ENCODE measurements at regions not wholly inside any gene's neighbourhood (a gene's known extent, or its start where the extent isn't known, plus 50 kb on each side); places are given as distances from the start of the nearest gene placed in this dataset.

DNA sequence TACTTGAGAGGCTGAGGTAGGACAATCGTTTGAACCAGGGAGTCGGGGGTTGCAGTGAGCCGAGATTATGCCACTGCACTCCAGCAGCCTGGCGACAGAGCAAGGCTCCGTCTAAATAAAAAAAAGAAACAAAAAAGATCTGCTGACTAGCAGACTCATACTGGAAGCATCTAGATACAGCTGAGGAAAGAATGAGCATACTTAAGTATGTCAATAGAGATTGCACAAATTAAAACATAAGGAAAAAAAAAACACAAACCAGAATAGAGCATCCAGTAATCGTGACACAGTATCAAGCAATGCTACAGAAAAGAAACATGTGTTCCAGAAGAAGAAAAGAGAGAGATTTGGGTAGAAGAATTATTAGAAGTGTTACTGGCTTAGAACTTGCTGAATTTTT lies 105.5 kb upstream of the SPOCK3 start:
- no peak overlapping the region for H3K4me2 ChIP-seq
- no peak for FAIRE-seq
- no peaks in the 10 kb centered on the region for H3K9me3 ChIP-seq
- H3K4me3 ChIP-seq = no peak overlapping the region
- H3K27ac ChIP-seq = no peak overlapping the region
- no peak for DNase-seq (ENCODE audit: low read depth in 1 of 2, low spot score in 1 of 2)
- POLR2A ChIA-PET = no interaction called here
- no peak for ATAC-seq
- WGBS (ENCODE audit: missing lambda C conversion rate) = 20% methylated on average over 6 of the region's 6 CpGs
- TF ChIP-seq SREBF2 (IDR thresholded peaks at IDR 0.05) = no peak
- TF ChIP-seq, protein P1, sequence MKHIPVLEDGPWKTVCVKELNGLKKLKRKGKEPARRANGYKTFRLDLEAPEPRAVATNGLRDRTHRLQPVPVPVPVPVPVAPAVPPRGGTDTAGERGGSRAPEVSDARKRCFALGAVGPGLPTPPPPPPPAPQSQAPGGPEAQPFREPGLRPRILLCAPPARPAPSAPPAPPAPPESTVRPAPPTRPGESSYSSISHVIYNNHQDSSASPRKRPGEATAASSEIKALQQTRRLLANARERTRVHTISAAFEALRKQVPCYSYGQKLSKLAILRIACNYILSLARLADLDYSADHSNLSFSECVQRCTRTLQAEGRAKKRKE (CRISPR knock-in tag; IDR thresholded peaks at IDR 0.05; ENCODE audit: low read depth) = no peak
- TF ChIP-seq HOXA7 (CRISPR knock-in tag; IDR thresholded peaks at IDR 0.05) = no peak
- no peak for TF ChIP-seq FOSL2 (IDR thresholded peaks at IDR 0.05)
- no peak for TF ChIP-seq FOSL2 (CRISPR knock-in tag; IDR thresholded peaks at IDR 0.05)
- TF ChIP-seq, protein P2, sequence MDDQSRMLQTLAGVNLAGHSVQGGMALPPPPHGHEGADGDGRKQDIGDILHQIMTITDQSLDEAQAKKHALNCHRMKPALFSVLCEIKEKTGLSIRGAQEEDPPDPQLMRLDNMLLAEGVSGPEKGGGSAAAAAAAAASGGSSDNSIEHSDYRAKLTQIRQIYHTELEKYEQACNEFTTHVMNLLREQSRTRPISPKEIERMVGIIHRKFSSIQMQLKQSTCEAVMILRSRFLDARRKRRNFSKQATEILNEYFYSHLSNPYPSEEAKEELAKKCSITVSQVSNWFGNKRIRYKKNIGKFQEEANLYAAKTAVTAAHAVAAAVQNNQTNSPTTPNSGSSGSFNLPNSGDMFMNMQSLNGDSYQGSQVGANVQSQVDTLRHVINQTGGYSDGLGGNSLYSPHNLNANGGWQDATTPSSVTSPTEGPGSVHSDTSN (IDR thresholded peaks at IDR 0.05) = no peak
- TF ChIP-seq FOSB (CRISPR knock-in tag; IDR thresholded peaks at IDR 0.05) = no peak
- TF ChIP-seq JUNB (IDR thresholded peaks at IDR 0.05) = no peak
- TF ChIP-seq NR3C1 (IDR thresholded peaks at IDR 0.05) = no peak
- H3K4me1 ChIP-seq = no peaks in the 10 kb centered on the region
- CTCF ChIA-PET = no interaction called here

DNA sequence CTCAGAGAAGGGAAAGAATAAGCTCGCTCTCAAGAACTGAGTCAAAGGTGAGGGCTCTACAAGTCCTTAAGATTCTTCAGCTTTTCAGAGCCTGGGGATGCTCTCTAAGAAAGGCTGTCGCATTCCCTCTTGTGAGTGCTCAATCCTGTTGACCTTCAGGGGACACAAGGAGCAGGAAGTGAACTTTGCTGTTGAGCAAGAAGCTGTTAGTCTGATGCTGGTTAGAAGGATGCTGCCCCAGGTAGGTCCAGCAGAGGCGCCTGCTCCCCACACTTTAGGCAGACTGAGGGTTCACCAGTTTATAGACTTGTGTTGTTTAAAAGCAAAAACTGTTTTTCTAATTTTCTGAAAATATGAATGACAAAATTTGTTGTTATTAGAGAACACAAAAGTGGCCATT lies 125.4 kb upstream of the SPOCK3 start:
- FAIRE-seq = no peak
- no peak for ATAC-seq
- TF ChIP-seq ZNF302 (CRISPR knock-in tag; IDR thresholded peaks at IDR 0.05) (no peak), CHD2 (IDR thresholded peaks at IDR 0.05; ENCODE audit: low read length, partially characterized antibody) (no peak)
- TF ChIP-seq, protein P2 (IDR thresholded peaks at IDR 0.05) = no peak
- TF ChIP-seq, protein P3, sequence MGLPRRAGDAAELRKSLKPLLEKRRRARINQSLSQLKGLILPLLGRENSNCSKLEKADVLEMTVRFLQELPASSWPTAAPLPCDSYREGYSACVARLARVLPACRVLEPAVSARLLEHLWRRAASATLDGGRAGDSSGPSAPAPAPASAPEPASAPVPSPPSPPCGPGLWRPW (IDR thresholded peaks at IDR 0.05) = no peak
- Histone ChIP-seq H3K27ac (no peak overlapping the region), H3K4me3 (no peak overlapping the region), H3K9me3 (no peaks in the 10 kb centered on the region), H3K4me2 (no peak overlapping the region), H3K4me1 (no peaks in the 10 kb centered on the region)
- WGBS (ENCODE audit: missing lambda C conversion rate) = 13% methylated on average over 3 of the region's 3 CpGs
- ChIA-PET POLR2A (no interaction called here), CTCF (no interaction called here)
- no peak for DNase-seq (ENCODE audit: low read depth in 1 of 2, low spot score in 1 of 2)

DNA sequence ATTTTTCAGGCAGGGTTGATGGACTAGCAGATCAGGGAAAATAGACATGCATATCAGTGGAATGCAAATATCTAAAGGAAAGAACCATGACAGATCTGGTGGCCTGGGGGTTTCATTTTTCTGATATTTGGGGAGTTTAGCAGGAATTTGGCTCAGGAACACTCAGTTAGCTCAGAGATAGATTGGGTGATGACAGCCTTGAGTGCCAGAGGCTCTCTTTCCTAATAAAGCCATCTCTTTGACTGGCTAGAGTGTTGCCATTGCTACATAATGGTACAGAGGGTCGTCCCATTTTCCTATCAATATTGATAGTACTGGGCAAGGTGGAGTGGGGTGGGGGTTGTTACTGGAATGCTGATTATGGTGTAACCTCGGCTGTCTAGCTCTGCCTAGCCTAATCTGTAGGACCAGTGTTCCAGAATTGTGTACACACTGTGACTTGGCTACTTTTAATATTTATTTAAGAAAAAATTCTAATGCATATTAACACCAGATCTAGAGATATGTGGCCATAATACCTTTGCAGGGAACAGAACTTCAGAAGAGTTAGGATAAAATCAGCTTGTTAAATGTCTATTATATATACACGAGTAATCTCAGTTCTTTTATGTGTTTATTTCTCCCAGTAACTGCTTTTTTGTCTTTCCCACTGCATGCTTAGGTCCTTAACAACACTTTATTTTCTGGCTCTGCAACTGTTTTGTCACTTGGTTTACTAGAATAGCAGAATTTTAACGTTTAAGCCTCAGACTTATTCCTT lies 145.0 kb upstream of the SPOCK3 start:
- no peak for DNase-seq (ENCODE audit: low read depth in 1 of 2, low spot score in 1 of 2)
- Histone ChIP-seq H3K4me2 (no peak overlapping the region), H3K27ac (no peak overlapping the region), H3K4me1 (no peaks in the 10 kb centered on the region), H3K4me3 (no peak overlapping the region), H3K9me3 (no peaks in the 10 kb centered on the region)
- ChIA-PET POLR2A (no interaction called here), CTCF (no interaction called here)
- FAIRE-seq = no peak
- ATAC-seq = no peak
- 5% methylated on average over 4 of the region's 4 CpGs for WGBS (ENCODE audit: missing lambda C conversion rate)
- TF ChIP-seq POLR2A (IDR thresholded peaks at IDR 0.05; ENCODE audit: low read length) (no peak), ZC3H11A (IDR thresholded peaks at IDR 0.05) (no peak), SMC3 (IDR thresholded peaks at IDR 0.05) (no peak), PHF8 (IDR thresholded peaks at IDR 0.05; ENCODE audit: borderline replicate concordance, low read depth) (no peak), ZSCAN20 (CRISPR knock-in tag; IDR thresholded peaks at IDR 0.05) (no peak), JUN (IDR thresholded peaks at IDR 0.05) (no peak), HEYL (CRISPR knock-in tag; IDR thresholded peaks at IDR 0.05) (no peak), HOXA7 (CRISPR knock-in tag; IDR thresholded peaks at IDR 0.05) (no peak), RAD21 (conservative IDR thresholded peaks at IDR 0.05 in 1 of 2, IDR thresholded peaks at IDR 0.05 in 1 of 2) (no peak), KDM5A (IDR thresholded peaks at IDR 0.05) (no peak), RNF2 (IDR thresholded peaks at IDR 0.05; ENCODE audit: borderline replicate concordance, low read depth) (no peak), FOXS1 (CRISPR knock-in tag; IDR thresholded peaks at IDR 0.05) (no peak), FOSL2 (IDR thresholded peaks at IDR 0.05) (no peak), FOSL2 (CRISPR knock-in tag; IDR thresholded peaks at IDR 0.05) (no peak), EHMT2 (IDR thresholded peaks at IDR 0.05; ENCODE audit: low read depth) (no peak), EP300 (IDR thresholded peaks at IDR 0.05) (no peak), RARB (CRISPR knock-in tag; IDR thresholded peaks at IDR 0.05) (no peak)
- TF ChIP-seq, protein P4, sequence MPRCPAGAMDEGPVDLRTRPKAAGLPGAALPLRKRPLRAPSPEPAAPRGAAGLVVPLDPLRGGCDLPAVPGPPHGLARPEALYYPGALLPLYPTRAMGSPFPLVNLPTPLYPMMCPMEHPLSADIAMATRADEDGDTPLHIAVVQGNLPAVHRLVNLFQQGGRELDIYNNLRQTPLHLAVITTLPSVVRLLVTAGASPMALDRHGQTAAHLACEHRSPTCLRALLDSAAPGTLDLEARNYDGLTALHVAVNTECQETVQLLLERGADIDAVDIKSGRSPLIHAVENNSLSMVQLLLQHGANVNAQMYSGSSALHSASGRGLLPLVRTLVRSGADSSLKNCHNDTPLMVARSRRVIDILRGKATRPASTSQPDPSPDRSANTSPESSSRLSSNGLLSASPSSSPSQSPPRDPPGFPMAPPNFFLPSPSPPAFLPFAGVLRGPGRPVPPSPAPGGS (IDR thresholded peaks at IDR 0.05) = no peak
- TF ChIP-seq, protein P5, sequence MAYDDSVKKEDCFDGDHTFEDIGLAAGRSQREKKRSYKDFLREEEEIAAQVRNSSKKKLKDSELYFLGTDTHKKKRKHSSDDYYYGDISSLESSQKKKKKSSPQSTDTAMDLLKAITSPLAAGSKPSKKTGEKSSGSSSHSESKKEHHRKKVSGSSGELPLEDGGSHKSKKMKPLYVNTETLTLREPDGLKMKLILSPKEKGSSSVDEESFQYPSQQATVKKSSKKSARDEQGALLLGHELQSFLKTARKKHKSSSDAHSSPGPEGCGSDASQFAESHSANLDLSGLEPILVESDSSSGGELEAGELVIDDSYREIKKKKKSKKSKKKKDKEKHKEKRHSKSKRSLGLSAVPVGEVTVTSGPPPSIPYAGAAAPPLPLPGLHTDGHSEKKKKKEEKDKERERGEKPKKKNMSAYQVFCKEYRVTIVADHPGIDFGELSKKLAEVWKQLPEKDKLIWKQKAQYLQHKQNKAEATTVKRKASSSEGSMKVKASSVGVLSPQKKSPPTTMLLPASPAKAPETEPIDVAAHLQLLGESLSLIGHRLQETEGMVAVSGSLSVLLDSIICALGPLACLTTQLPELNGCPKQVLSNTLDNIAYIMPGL (CRISPR knock-in tag; IDR thresholded peaks at IDR 0.05; ENCODE audit: borderline replicate concordance) = no peak
- TF ChIP-seq, protein P6, sequence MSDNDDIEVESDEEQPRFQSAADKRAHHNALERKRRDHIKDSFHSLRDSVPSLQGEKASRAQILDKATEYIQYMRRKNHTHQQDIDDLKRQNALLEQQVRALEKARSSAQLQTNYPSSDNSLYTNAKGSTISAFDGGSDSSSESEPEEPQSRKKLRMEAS (IDR thresholded peaks at IDR 0.05) = no peak

All from A549 (cell line).